Natural killer cell (primary cell): ENCODE measurements at regions not wholly inside any gene's neighbourhood (a gene's known extent, or its start where the extent isn't known, plus 50 kb on each side); places are given as distances from the start of the nearest gene placed in this dataset.

Experiments used
- ATAC-seq, 3 donors: fragments of 150-1000 bp in 2 of 3; fragments of 200-7000 bp in 1 of 3; cut with Tn5 transposase; 1 replicate in 1 of 3; 2 replicates in 2 of 3; pipeline ENCODE4 v1.10.0; 2021; ENCODE audit warnings: mild to moderate bottlenecking in 2 of 3, moderate library complexity in 2 of 3
- DNase-seq, 2 donors: peaks; one replicate each; pipeline versions ENCODE4 v3.0.0 to v3.0.0-alpha.2; 2013 to 2021; ENCODE audit warnings: mixed read lengths in 1 of 2
- H3K27ac ChIP-seq: one replicate; pipeline ENCODE4 v1.5.1; 2013; ENCODE audit warnings: mild to moderate bottlenecking, low read length
- H3K27me3 ChIP-seq: one replicate; pipeline ENCODE4 v1.6.1; 2013; ENCODE audit warnings: low read length; ENCODE audit not compliant: control insufficient read depth, insufficient read depth
- H3K36me3 ChIP-seq: one replicate; pipeline ENCODE4 v1.6.1; 2013; ENCODE audit warnings: low read length; ENCODE audit not compliant: control insufficient read depth, insufficient read depth
- H3K4me1 ChIP-seq: one replicate; pipeline ENCODE4 v1.6.1; 2013; ENCODE audit warnings: low read length; ENCODE audit not compliant: control insufficient read depth, insufficient read depth
- H3K4me3 ChIP-seq: one replicate; pipeline ENCODE4 v1.5.1; 2013; ENCODE audit warnings: low read length
- H3K9me3 ChIP-seq: one replicate; pipeline ENCODE4 v1.6.1; 2013; ENCODE audit warnings: low read length; ENCODE audit not compliant: control insufficient read depth, insufficient read depth
- H3K27ac Mint-ChIP-seq, 2 donors: one replicate each; pipeline ENCODE4 v1.8.0; 2022; ENCODE audit warnings: mild to moderate bottlenecking in 2 of 2, mixed read lengths in 2 of 2, moderate library complexity in 1 of 2
- H3K27me3 Mint-ChIP-seq, 2 donors: one replicate each; pipeline ENCODE4 v1.8.0; 2022; ENCODE audit warnings: low read depth in 2 of 2, mixed read lengths in 2 of 2
- H3K36me3 Mint-ChIP-seq: one replicate; pipeline ENCODE4 v1.8.0; 2022; ENCODE audit warnings: mixed read lengths
- H3K4me1 Mint-ChIP-seq, 2 donors: one replicate each; pipeline ENCODE4 v1.8.0; 2022; ENCODE audit warnings: mixed read lengths in 2 of 2
- H3K4me3 Mint-ChIP-seq: one replicate; pipeline ENCODE4 v1.8.0; 2022; ENCODE audit warnings: mild to moderate bottlenecking, moderate library complexity, mixed read lengths
- H3K9me3 Mint-ChIP-seq, 2 donors: one replicate each; pipeline ENCODE4 v1.8.0; 2022; ENCODE audit warnings: mixed read lengths in 2 of 2
- WGBS: methylation state at CpG from one replicate; pipeline ENCODE4 v1.1.7; 2013; ENCODE audit warnings: missing lambda C conversion rate; ENCODE audit not compliant: insufficient coverage; 5-methylcytosine and 5-hydroxymethylcytosine counted together
- intact Hi-C: fragments of 100-400 bp; cut with micrococcal nuclease; formaldehyde crosslinking; loops from one replicate; pipeline ENCODE4 v1.14.2; 2022
- TF ChIP-seq, protein P1 (sequence below): fragments of 200-600 bp; IDR thresholded peaks from one replicate; pipeline ENCODE4 v1.8.0; 2022; ENCODE audit warnings: antibody characterized with exemption

DNA sequence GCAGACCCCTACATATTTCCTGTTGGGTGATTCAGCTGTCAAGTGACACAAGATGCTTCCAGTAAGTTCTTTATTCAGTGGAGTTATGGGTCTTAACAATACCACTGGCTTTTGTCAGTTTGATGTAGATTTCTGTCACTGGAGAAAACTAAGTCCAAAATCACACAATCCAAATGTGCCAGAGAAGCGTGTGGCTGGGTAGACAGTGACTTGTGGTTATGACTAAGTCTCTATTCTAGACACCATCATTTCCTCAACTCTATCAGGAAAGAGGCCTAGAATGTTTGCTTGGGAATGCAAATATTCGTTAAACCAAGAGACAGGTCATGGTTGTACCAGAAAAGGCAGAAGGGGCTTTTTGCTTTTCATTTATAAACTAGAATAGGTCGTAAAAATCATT is 54.4 kb upstream of the HS3ST1 start:
- H3K9me3 ChIP-seq, result no peaks in the 10 kb centered on the region
- no peak for DNase-seq
- no peak overlapping the region for H3K27ac Mint-ChIP-seq
- H3K36me3 ChIP-seq, result no peaks in the 10 kb centered on the region
- intact Hi-C loops, result no loop called here
- no peak overlapping the region for H3K27ac ChIP-seq
- no peaks in the 10 kb centered on the region for H3K36me3 Mint-ChIP-seq
- WGBS, result 13% methylated on average over 1 of the region's 3 CpGs
- no peaks in the 10 kb centered on the region for H3K4me1 Mint-ChIP-seq
- ATAC-seq, result no peak
- no peaks in the 10 kb centered on the region for H3K9me3 Mint-ChIP-seq
- no peak overlapping the region for H3K4me3 Mint-ChIP-seq
- peaks cover 4% of the 10 kb centered on the region for H3K4me1 ChIP-seq
- H3K27me3 ChIP-seq, result no peaks in the 10 kb centered on the region
- peaks cover 0 to 3% of the 10 kb centered on the region in 2 donors for H3K27me3 Mint-ChIP-seq
- TF ChIP-seq, protein P1, sequence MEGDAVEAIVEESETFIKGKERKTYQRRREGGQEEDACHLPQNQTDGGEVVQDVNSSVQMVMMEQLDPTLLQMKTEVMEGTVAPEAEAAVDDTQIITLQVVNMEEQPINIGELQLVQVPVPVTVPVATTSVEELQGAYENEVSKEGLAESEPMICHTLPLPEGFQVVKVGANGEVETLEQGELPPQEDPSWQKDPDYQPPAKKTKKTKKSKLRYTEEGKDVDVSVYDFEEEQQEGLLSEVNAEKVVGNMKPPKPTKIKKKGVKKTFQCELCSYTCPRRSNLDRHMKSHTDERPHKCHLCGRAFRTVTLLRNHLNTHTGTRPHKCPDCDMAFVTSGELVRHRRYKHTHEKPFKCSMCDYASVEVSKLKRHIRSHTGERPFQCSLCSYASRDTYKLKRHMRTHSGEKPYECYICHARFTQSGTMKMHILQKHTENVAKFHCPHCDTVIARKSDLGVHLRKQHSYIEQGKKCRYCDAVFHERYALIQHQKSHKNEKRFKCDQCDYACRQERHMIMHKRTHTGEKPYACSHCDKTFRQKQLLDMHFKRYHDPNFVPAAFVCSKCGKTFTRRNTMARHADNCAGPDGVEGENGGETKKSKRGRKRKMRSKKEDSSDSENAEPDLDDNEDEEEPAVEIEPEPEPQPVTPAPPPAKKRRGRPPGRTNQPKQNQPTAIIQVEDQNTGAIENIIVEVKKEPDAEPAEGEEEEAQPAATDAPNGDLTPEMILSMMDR, result no peak
- H3K4me3 ChIP-seq, result no peak overlapping the region

DNA sequence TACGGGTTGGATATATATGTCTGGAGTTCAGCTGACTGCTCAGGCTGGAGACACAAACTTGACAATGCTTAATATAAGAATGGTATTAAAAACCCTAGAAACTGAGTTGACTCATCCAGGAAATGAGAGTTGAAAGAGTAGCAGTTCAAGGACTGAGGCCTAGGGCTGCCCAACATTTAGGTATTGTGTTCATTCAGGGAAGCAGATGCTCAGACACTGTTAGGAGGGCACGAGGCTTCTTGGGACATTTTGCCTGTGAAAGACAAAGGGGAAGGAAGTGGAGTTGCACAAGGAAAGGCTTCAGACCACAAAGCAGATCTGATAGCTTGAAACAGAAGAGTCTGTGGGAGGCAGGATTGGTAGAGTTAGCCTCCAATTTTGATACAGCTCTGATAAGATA is 52.0 kb upstream of the HS3ST1 start:
- WGBS, result 20% methylated on average over 2 of the region's 2 CpGs

More for the DNA sequence above, 52.0 kb upstream of the HS3ST1 start:
- Histone ChIP-seq H3K27ac (no peak overlapping the region), H3K4me3 (no peak overlapping the region), H3K4me1 (peaks cover 4% of the 10 kb centered on the region), H3K36me3 (no peaks in the 10 kb centered on the region), H3K27me3 (no peaks in the 10 kb centered on the region), H3K9me3 (no peaks in the 10 kb centered on the region)
- Mint-ChIP-seq H3K4me1 (no peaks in the 10 kb centered on the region), H3K27me3 (peaks cover 0 to 3% of the 10 kb centered on the region in 2 donors), H3K9me3 (no peaks in the 10 kb centered on the region), H3K36me3 (no peaks in the 10 kb centered on the region), H3K27ac (no peak overlapping the region), H3K4me3 (no peak overlapping the region)
- DNase-seq (peak in 1 of 2 donors; percentile 32), ATAC-seq (peak; percentile 26 to 73 (median 57))
- TF ChIP-seq, protein P1, result no peak
- intact Hi-C loops, result no loop called here
